GM23338 (cell line): ENCODE measurements at regions not wholly inside any gene's neighbourhood (a gene's known extent, or its start where the extent isn't known, plus 50 kb on each side); places are given as distances from the start of the nearest gene placed in this dataset.

Experiments
- EZH2 ChIP-seq: fragments of 200-600 bp; sonication (generic); IDR thresholded peaks from one replicate; pipeline ENCODE4 v1.8.0; 2017; ENCODE audit warnings: antibody characterized with exemption, mild to moderate bottlenecking, low read depth; ENCODE audit not compliant: unreplicated experiment
- EZH2phosphoT487 ChIP-seq: fragments of 200-600 bp; sonication (generic); IDR thresholded peaks from one replicate; pipeline ENCODE4 v1.8.1; 2018; ENCODE audit warnings: antibody characterized with exemption; ENCODE audit not compliant: unreplicated experiment
- JUNB ChIP-seq: IDR thresholded peaks from one replicate; pipeline ENCODE4 v1.6.1; 2016; ENCODE audit warnings: antibody characterized with exemption; ENCODE audit not compliant: unreplicated experiment
- POLR2AphosphoS5 ChIP-seq: IDR thresholded peaks from 2 replicates; pipeline ENCODE4 v1.6.1; 2016; ENCODE audit warnings: antibody characterized with exemption, low read depth
- TF ChIP-seq, protein P1 (sequence below), 2 experiments: fragments of 200-600 bp in 1 of 2; sonication (generic) in 1 of 2; conservative IDR thresholded peaks; 2 replicates each; pipeline versions ENCODE4 v1.5.1 to v1.6.1; 2016 to 2017; ENCODE audit warnings: antibody characterized with exemption in 2 of 2, low read depth in 2 of 2, mild to moderate bottlenecking in 2 of 2, moderate library complexity in 1 of 2
- TF ChIP-seq, protein P2 (sequence below): IDR thresholded peaks from one replicate; pipeline ENCODE4 v1.6.1; 2018; ENCODE audit warnings: antibody characterized with exemption; ENCODE audit not compliant: unreplicated experiment

DNA sequence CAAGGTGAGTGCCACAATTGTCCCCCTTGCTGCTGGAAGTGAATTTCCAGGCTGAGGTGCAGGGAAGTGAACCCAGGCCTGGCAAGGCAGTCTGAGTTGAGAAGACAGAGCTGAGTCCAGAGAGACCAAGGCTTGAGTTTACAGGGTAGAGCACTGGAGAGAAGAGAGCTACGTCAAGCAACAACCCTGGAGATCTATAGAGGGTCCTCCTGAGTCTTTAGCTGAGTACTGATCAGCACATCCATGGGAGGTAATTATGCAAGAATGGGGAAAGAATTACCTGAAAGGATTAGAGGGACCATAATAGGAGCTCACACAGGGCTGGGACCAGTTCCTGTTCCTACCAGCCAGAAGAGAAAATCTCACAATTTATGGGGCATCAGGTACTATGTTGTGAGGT lies 190.7 kb downstream of the NEDD1 start:
- TF ChIP-seq, protein P1, sequence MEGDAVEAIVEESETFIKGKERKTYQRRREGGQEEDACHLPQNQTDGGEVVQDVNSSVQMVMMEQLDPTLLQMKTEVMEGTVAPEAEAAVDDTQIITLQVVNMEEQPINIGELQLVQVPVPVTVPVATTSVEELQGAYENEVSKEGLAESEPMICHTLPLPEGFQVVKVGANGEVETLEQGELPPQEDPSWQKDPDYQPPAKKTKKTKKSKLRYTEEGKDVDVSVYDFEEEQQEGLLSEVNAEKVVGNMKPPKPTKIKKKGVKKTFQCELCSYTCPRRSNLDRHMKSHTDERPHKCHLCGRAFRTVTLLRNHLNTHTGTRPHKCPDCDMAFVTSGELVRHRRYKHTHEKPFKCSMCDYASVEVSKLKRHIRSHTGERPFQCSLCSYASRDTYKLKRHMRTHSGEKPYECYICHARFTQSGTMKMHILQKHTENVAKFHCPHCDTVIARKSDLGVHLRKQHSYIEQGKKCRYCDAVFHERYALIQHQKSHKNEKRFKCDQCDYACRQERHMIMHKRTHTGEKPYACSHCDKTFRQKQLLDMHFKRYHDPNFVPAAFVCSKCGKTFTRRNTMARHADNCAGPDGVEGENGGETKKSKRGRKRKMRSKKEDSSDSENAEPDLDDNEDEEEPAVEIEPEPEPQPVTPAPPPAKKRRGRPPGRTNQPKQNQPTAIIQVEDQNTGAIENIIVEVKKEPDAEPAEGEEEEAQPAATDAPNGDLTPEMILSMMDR (conservative IDR thresholded peaks at IDR 0.05; ENCODE audit: low read depth in 2 of 2): no peak
- TF ChIP-seq EZH2 (no peak), POLR2AphosphoS5 (no peak), JUNB (no peak), EZH2phosphoT487 (no peak)
- TF ChIP-seq, protein P2, sequence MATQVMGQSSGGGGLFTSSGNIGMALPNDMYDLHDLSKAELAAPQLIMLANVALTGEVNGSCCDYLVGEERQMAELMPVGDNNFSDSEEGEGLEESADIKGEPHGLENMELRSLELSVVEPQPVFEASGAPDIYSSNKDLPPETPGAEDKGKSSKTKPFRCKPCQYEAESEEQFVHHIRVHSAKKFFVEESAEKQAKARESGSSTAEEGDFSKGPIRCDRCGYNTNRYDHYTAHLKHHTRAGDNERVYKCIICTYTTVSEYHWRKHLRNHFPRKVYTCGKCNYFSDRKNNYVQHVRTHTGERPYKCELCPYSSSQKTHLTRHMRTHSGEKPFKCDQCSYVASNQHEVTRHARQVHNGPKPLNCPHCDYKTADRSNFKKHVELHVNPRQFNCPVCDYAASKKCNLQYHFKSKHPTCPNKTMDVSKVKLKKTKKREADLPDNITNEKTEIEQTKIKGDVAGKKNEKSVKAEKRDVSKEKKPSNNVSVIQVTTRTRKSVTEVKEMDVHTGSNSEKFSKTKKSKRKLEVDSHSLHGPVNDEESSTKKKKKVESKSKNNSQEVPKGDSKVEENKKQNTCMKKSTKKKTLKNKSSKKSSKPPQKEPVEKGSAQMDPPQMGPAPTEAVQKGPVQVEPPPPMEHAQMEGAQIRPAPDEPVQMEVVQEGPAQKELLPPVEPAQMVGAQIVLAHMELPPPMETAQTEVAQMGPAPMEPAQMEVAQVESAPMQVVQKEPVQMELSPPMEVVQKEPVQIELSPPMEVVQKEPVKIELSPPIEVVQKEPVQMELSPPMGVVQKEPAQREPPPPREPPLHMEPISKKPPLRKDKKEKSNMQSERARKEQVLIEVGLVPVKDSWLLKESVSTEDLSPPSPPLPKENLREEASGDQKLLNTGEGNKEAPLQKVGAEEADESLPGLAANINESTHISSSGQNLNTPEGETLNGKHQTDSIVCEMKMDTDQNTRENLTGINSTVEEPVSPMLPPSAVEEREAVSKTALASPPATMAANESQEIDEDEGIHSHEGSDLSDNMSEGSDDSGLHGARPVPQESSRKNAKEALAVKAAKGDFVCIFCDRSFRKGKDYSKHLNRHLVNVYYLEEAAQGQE: no peak
